Peyer's patch (tissue), 4 donors: ENCODE measurements at regions not wholly inside any gene's neighbourhood (a gene's known extent, or its start where the extent isn't known, plus 50 kb on each side); places are given as distances from the start of the nearest gene placed in this dataset.

Source experiments
- CTCF ChIP-seq, 6 experiments: fragments of 450-650 bp in 4 of 6; fragments of 200-600 bp in 2 of 6; sonication (generic) in 1 of 6; IDR thresholded peaks; one replicate each; pipeline ENCODE4 v1.5.1; 2017 to 2019; ENCODE audit warnings: antibody characterized with exemption in 6 of 6, mild to moderate bottlenecking in 3 of 6, moderate library complexity in 1 of 6
- POLR2A ChIP-seq, 2 donors: fragments of 450-650 bp; IDR thresholded peaks; one replicate each; pipeline ENCODE4 v1.5.1; 2017; ENCODE audit warnings: antibody characterized with exemption in 2 of 2, mild to moderate bottlenecking in 2 of 2, moderate library complexity in 2 of 2

- TF ChIP-seq POLR2A (IDR thresholded peaks at IDR 0.05) (no peak), CTCF (IDR thresholded peaks at IDR 0.05) (peak in 4 of 6 experiments; percentile 40 to 52 (median 47))
These were observed 84.4 kb upstream of the GSE1 start for GRCh38 chr16:85528528-85529387.
